ENCODE measurements at regions not wholly inside any gene's neighbourhood (a gene's known extent, or its start where the extent isn't known, plus 50 kb on each side); places are given as distances from the start of the nearest gene placed in this dataset.

- CTCF ChIA-PET: no interaction called here
- no peak overlapping the region for H4K8ac ChIP-seq (ENCODE audit: low read depth in 2 of 2, low read length in 2 of 2)
- no peak overlapping the region for H3K14ac ChIP-seq (replicated peaks; ENCODE audit: low read depth, low read length)
- TF ChIP-seq MXI1 (IDR thresholded peaks at IDR 0.05; ENCODE audit: borderline replicate concordance, low read depth, low read length) (no peak), POLR2A (IDR thresholded peaks at IDR 0.05; ENCODE audit: low read depth, low read length) (no peak), CEBPB (IDR thresholded peaks at IDR 0.05; ENCODE audit: low read depth, low read length) (no peak), RAD21 (IDR thresholded peaks at IDR 0.05; ENCODE audit: low read length) (no peak)
- H4K5ac ChIP-seq (ENCODE audit: low read depth, low read length): no peak overlapping the region
- intact Hi-C loops (cut with micrococcal nuclease): no loop called here
- ATAC-seq (ENCODE audit: low read depth) (no peak), DNase-seq (no peak)
- no peaks in the 10 kb centered on the region for H3K79me1 ChIP-seq (ENCODE audit: low read depth in 1 of 2, low read length in 2 of 2)
- POLR2A ChIA-PET (ENCODE audit: unreplicated experiment): no interaction called here
- in situ Hi-C loops (cut with MboI; ENCODE audit: low sequenced_read_pairs): no loop called here
- H2AK9ac ChIP-seq (replicated peaks; ENCODE audit: low read depth, low read length, poor library complexity): no peak overlapping the region
- no peak overlapping the region for H2BK20ac ChIP-seq (ENCODE audit: low read depth, low read length)
- H3K36me3 ChIP-seq (ENCODE audit: control insufficient read depth, insufficient read depth, low read length): no peaks in the 10 kb centered on the region
- no peak overlapping the region for H3K4ac ChIP-seq (ENCODE audit: low read depth, low read length)
- no peaks in the 10 kb centered on the region for H4K20me1 ChIP-seq (ENCODE audit: insufficient read depth, low read length)
- no peaks in the 10 kb centered on the region for H3K9me1 ChIP-seq (ENCODE audit: insufficient read depth, low read length)
- H3K23ac ChIP-seq (ENCODE audit: low read depth, low read length): no peak overlapping the region
- H3K9ac ChIP-seq (ENCODE audit: low read depth, low read length): no peak overlapping the region
- H3K4me3 ChIP-seq (ENCODE audit: insufficient read depth, low read depth, low read length): no peak overlapping the region
- H2BK15ac ChIP-seq (ENCODE audit: low read depth, low read length): no peak overlapping the region
- no peak overlapping the region for H3K27ac ChIP-seq (ENCODE audit: insufficient read depth, low read length)
- no TSS peak for BruUV-seq (replicated peaks)
- H2AK5ac ChIP-seq (ENCODE audit: low read depth, low read length): no peak overlapping the region
- H3K56ac ChIP-seq (ENCODE audit: extremely low read depth, insufficient read depth, low read length): no peak overlapping the region
- H2BK5ac ChIP-seq (ENCODE audit: low read depth, low read length, poor library complexity, severe bottlenecking): no peak overlapping the region
- peaks cover 22% of the 10 kb centered on the region for H3K9me3 ChIP-seq (ENCODE audit: control insufficient read depth, insufficient read depth, low read length)
- H2BK120ac ChIP-seq (ENCODE audit: low read depth, low read length): no peak overlapping the region
- no peak overlapping the region for H4K91ac ChIP-seq (ENCODE audit: insufficient read depth, low read depth, low read length)
- no peaks in the 10 kb centered on the region for H3K27me3 ChIP-seq (ENCODE audit: control insufficient read depth, insufficient read depth, low read length)
- no peaks in the 10 kb centered on the region for H3K4me1 ChIP-seq (ENCODE audit: control insufficient read depth, insufficient read depth, low read length)
- dilution Hi-C loops (cut with HindIII; ENCODE audit: low sequenced_read_pairs, unreplicated experiment): no loop called here
- H3K18ac ChIP-seq (ENCODE audit: low read depth, low read length): no peak overlapping the region
- no peak overlapping the region for H3K4me2 ChIP-seq (ENCODE audit: low read depth, low read length)
- H2AFZ ChIP-seq (replicated peaks; ENCODE audit: low read length, poor library complexity): no peak overlapping the region
These were observed 772.1 kb downstream of the CCSER2 start for GRCh38 chr10:85100495-85100894.
